ENCODE measurements at regions not wholly inside any gene's neighbourhood (a gene's known extent, or its start where the extent isn't known, plus 50 kb on each side); places are given as distances from the start of the nearest gene placed in this dataset.
A peak's percentile ranks its signal among the peaks of the same experiment; 100 is the strongest.

- H3K4me3 ChIP-seq: no peak overlapping the region
- 0 to 100% (median 45%) methylated on average over 1 to 2 of the region's 2 CpGs; no CpG with 5 or more reads in 2 of the 10 experiments for WGBS, 10 experiments
- no peak for ATAC-seq (replicated peaks in 6 of 8)
These were observed 265.0 kb downstream of the IL20RB start for GRCh38 chr3:137222736-137223225.

GRCh38 chr3:137224464-137224863 lies 266.7 kb downstream of the IL20RB start:
- in situ Hi-C loops (cut with MboI; ENCODE audit: low pct_unique_long_range_greater_than_20kb in 2 of 9, low sequenced_read_pairs in 9 of 9, unreplicated experiment in 9 of 9): no loop called here
- H3K27ac ChIP-seq: no peak overlapping the region
- ATAC-seq (replicated peaks in 6 of 8): no peak
- H3K4me3 ChIP-seq: no peak overlapping the region
- peaks cover 0 to 6% of the 10 kb centered on the region in 2 donors for H3K4me1 ChIP-seq (replicated peaks in 1 of 2)
- WGBS, 10 experiments: 0 to 100% (median 60%) methylated on average over 1 to 2 of the region's 3 CpGs; no CpG with 5 or more reads in 3 of the 10 experiments

More at GRCh38 chr3:137222736-137223225, 265.0 kb downstream of the IL20RB start:
- H3K27ac ChIP-seq: no peak overlapping the region
- in situ Hi-C loops (cut with MboI; ENCODE audit: low pct_unique_long_range_greater_than_20kb in 2 of 9, low sequenced_read_pairs in 9 of 9, unreplicated experiment in 9 of 9): no loop called here
- peaks cover 0 to 6% of the 10 kb centered on the region in 2 donors for H3K4me1 ChIP-seq (replicated peaks in 1 of 2)

GRCh38 chr3:137242836-137243400 lies 285.1 kb downstream of the IL20RB start:
- ATAC-seq (replicated peaks in 6 of 8): peak in 2 of 8 experiments; percentile 28 to 43
- 6 to 87% (median 40%) methylated on average over 2 to 6 of the region's 6 CpGs; no CpG with 5 or more reads in 1 of the 10 experiments for WGBS, 10 experiments
- Histone ChIP-seq H3K4me3 (no peak overlapping the region), H3K4me1 (replicated peaks in 1 of 2) (no peaks in the 10 kb centered on the region), H3K27ac (no peak overlapping the region)
- in situ Hi-C loops (cut with MboI; ENCODE audit: low pct_unique_long_range_greater_than_20kb in 2 of 9, low sequenced_read_pairs in 9 of 9, unreplicated experiment in 9 of 9): no loop called here

- ATAC-seq (replicated peaks in 6 of 8): no peak
- 0 to 81% (median 40%) methylated on average over 1 to 2 of the region's 2 CpGs; no CpG with 5 or more reads in 2 of the 10 experiments for WGBS, 10 experiments
- Histone ChIP-seq H3K4me1 (replicated peaks in 1 of 2) (no peaks in the 10 kb centered on the region), H3K4me3 (no peak overlapping the region), H3K27ac (no peak overlapping the region)
- in situ Hi-C loops (cut with MboI; ENCODE audit: low pct_unique_long_range_greater_than_20kb in 2 of 9, low sequenced_read_pairs in 9 of 9, unreplicated experiment in 9 of 9): no loop called here
These were observed 288.7 kb downstream of the IL20RB start for GRCh38 chr3:137246491-137246890.

GRCh38 chr3:137249311-137249940 lies 291.6 kb downstream of the IL20RB start:
- no peaks in the 10 kb centered on the region for H3K4me1 ChIP-seq (replicated peaks in 1 of 2)
- no peak overlapping the region for H3K27ac ChIP-seq
- no peak for ATAC-seq (replicated peaks in 6 of 8)
- in situ Hi-C loops (cut with MboI; ENCODE audit: low pct_unique_long_range_greater_than_20kb in 2 of 9, low sequenced_read_pairs in 9 of 9, unreplicated experiment in 9 of 9): no loop called here
- H3K4me3 ChIP-seq: no peak overlapping the region

GRCh38 chr3:137259089-137259488 lies 301.3 kb downstream of the IL20RB start:
- no peak overlapping the region for H3K4me3 ChIP-seq
- in situ Hi-C loops (cut with MboI; ENCODE audit: low pct_unique_long_range_greater_than_20kb in 2 of 9, low sequenced_read_pairs in 9 of 9, unreplicated experiment in 9 of 9): no loop called here
- ATAC-seq (replicated peaks in 6 of 8): peak in 7 of 8 experiments; percentile 29 to 62 (median 44)
- peaks cover 14 to 16% of the 10 kb centered on the region in 2 donors for H3K4me1 ChIP-seq (replicated peaks in 1 of 2)
- 0 to 86% (median 39%) methylated on average over 1 to 3 of the region's 3 CpGs; no CpG with 5 or more reads in 2 of the 10 experiments for WGBS, 10 experiments
- no peak overlapping the region for H3K27ac ChIP-seq

- WGBS, 10 experiments: 2 to 61% (median 47%) methylated on average over 1 to 5 of the region's 5 CpGs
- Histone ChIP-seq H3K27ac (no peak overlapping the region), H3K4me1 (replicated peaks in 1 of 2) (peaks cover 18 to 22% of the 10 kb centered on the region in 2 donors), H3K4me3 (no peak overlapping the region)
- peak in 2 of 8 experiments; percentile 26 to 36 for ATAC-seq (replicated peaks in 6 of 8)
- in situ Hi-C loops (cut with MboI; ENCODE audit: low pct_unique_long_range_greater_than_20kb in 2 of 9, low sequenced_read_pairs in 9 of 9, unreplicated experiment in 9 of 9): no loop called here
These were observed 301.9 kb downstream of the IL20RB start for GRCh38 chr3:137259701-137260100.

- H3K4me1 ChIP-seq (replicated peaks in 1 of 2): peaks cover 38 to 42% of the 10 kb centered on the region in 2 donors
- no peak overlapping the region for H3K4me3 ChIP-seq
- peak overlapping the region; percentile 57 to 76 for H3K27ac ChIP-seq
- in situ Hi-C loops (cut with MboI; ENCODE audit: low pct_unique_long_range_greater_than_20kb in 2 of 9, low sequenced_read_pairs in 9 of 9, unreplicated experiment in 9 of 9): no loop called here
- WGBS, 10 experiments: 0 to 15% (median 8%) methylated on average over 1 to 13 of the region's 14 CpGs; no CpG with 5 or more reads in 1 of the 10 experiments
- ATAC-seq (replicated peaks in 6 of 8): peak; percentile 78 to 98 (median 82)
These were observed 306.5 kb downstream of the IL20RB start for GRCh38 chr3:137264071-137264820.

- 12 to 83% (median 43%) methylated on average over 1 to 3 of the region's 3 CpGs; no CpG with 5 or more reads in 2 of the 10 experiments for WGBS, 10 experiments
- peak in 5 of 8 experiments; percentile 19 to 61 (median 44) for ATAC-seq (replicated peaks in 6 of 8)
- H3K4me1 ChIP-seq (replicated peaks in 1 of 2): peaks cover 38 to 42% of the 10 kb centered on the region in 2 donors
- in situ Hi-C loops (cut with MboI; ENCODE audit: low pct_unique_long_range_greater_than_20kb in 2 of 9, low sequenced_read_pairs in 9 of 9, unreplicated experiment in 9 of 9): no loop called here
- peak overlapping the region in 1 of 2 donors; percentile 63 for H3K27ac ChIP-seq
- no peak overlapping the region for H3K4me3 ChIP-seq
These were observed 307.1 kb downstream of the IL20RB start for GRCh38 chr3:137264843-137265330.

- ATAC-seq (replicated peaks in 6 of 8): no peak
- in situ Hi-C loops (cut with MboI; ENCODE audit: low pct_unique_long_range_greater_than_20kb in 2 of 9, low sequenced_read_pairs in 9 of 9, unreplicated experiment in 9 of 9): no loop called here
- H3K27ac ChIP-seq: no peak overlapping the region
- H3K4me3 ChIP-seq: no peak overlapping the region
- peaks cover 0 to 6% of the 10 kb centered on the region in 2 donors for H3K4me1 ChIP-seq (replicated peaks in 1 of 2)
These were observed 325.1 kb downstream of the IL20RB start for GRCh38 chr3:137282871-137283270.

GRCh38 chr3:137285924-137286323 lies 328.1 kb downstream of the IL20RB start:
- no peaks in the 10 kb centered on the region for H3K4me1 ChIP-seq (replicated peaks in 1 of 2)
- 44 to 100% (median 89%) methylated on average over 1 to 2 of the region's 2 CpGs; no CpG with 5 or more reads in 5 of the 10 experiments for WGBS, 10 experiments
- in situ Hi-C loops (cut with MboI; ENCODE audit: low pct_unique_long_range_greater_than_20kb in 2 of 9, low sequenced_read_pairs in 9 of 9, unreplicated experiment in 9 of 9): no loop called here
- no peak overlapping the region for H3K27ac ChIP-seq
- H3K4me3 ChIP-seq: no peak overlapping the region
- ATAC-seq (replicated peaks in 6 of 8): no peak

GRCh38 chr3:137293086-137293485 lies 335.3 kb downstream of the IL20RB start:
- ATAC-seq (replicated peaks in 6 of 8): no peak
- in situ Hi-C loops (cut with MboI; ENCODE audit: low pct_unique_long_range_greater_than_20kb in 2 of 9, low sequenced_read_pairs in 9 of 9, unreplicated experiment in 9 of 9): no loop called here
- no peak overlapping the region for H3K27ac ChIP-seq
- H3K4me1 ChIP-seq (replicated peaks in 1 of 2): peaks cover 14 to 17% of the 10 kb centered on the region in 2 donors
- 14 to 100% (median 77%) methylated on average over 1 of the region's 1 CpG; no CpG with 5 or more reads in 3 of the 10 experiments for WGBS, 10 experiments
- no peak overlapping the region for H3K4me3 ChIP-seq

GRCh38 chr3:137294139-137294538 lies 336.4 kb downstream of the IL20RB start:
- WGBS, 10 experiments: 21 to 100% (median 97%) methylated on average over 1 to 3 of the region's 5 CpGs; no CpG with 5 or more reads in 4 of the 10 experiments
- in situ Hi-C loops (cut with MboI; ENCODE audit: low pct_unique_long_range_greater_than_20kb in 2 of 9, low sequenced_read_pairs in 9 of 9, unreplicated experiment in 9 of 9): no loop called here
- H3K27ac ChIP-seq: no peak overlapping the region
- peaks cover 14 to 18% of the 10 kb centered on the region in 2 donors for H3K4me1 ChIP-seq (replicated peaks in 1 of 2)
- ATAC-seq (replicated peaks in 6 of 8): no peak
- H3K4me3 ChIP-seq: no peak overlapping the region

All from motor neuron (in vitro differentiated cells).